Suppressor macrophage (primary cell): ENCODE measurements at regions not wholly inside any gene's neighbourhood (a gene's known extent, or its start where the extent isn't known, plus 50 kb on each side); places are given as distances from the start of the nearest gene placed in this dataset.

Experiments used
- DNase-seq, 4 experiments: peaks; one replicate each; pipeline ENCODE4 v3.0.0-alpha.2; 2020 to 2022

GRCh38 chr16:13291591-13292333 lies 390.4 kb downstream of the SHISA9 start:
- DNase-seq = no peak

- DNase-seq = no peak
Observed at GRCh38 chr16:13296206-13296605, 394.8 kb downstream of the SHISA9 start.

GRCh38 chr16:13298666-13299065 lies 397.3 kb downstream of the SHISA9 start:
- no peak for DNase-seq

GRCh38 chr16:13300066-13300840 lies 398.9 kb downstream of the SHISA9 start:
- DNase-seq = no peak

GRCh38 chr16:13305019-13305755 lies 403.8 kb downstream of the SHISA9 start:
- no peak for DNase-seq

GRCh38 chr16:13306161-13306995 lies 405.0 kb downstream of the SHISA9 start:
- no peak for DNase-seq

- DNase-seq = no peak
Observed at GRCh38 chr16:13307255-13307654, 405.9 kb downstream of the SHISA9 start.

GRCh38 chr16:13307851-13308250 lies 406.5 kb downstream of the SHISA9 start:
- no peak for DNase-seq

- no peak for DNase-seq
Observed at GRCh38 chr16:13312063-13312462, 410.7 kb downstream of the SHISA9 start.

GRCh38 chr16:13313351-13313750 lies 412.0 kb downstream of the SHISA9 start:
- DNase-seq = no peak

- DNase-seq = no peak
Observed at GRCh38 chr16:13314633-13315032, 413.2 kb downstream of the SHISA9 start.

GRCh38 chr16:13315642-13316427 lies 414.4 kb downstream of the SHISA9 start:
- peak; percentile 15 to 34 (median 27) for DNase-seq

GRCh38 chr16:13322336-13322735 lies 420.9 kb downstream of the SHISA9 start:
- DNase-seq = no peak

- DNase-seq = no peak
Observed at GRCh38 chr16:13324851-13325250, 423.5 kb downstream of the SHISA9 start.

GRCh38 chr16:13325396-13325795 lies 424.0 kb downstream of the SHISA9 start:
- no peak for DNase-seq

GRCh38 chr16:13331918-13332317 lies 430.5 kb downstream of the SHISA9 start:
- DNase-seq = no peak

GRCh38 chr16:13332713-13333255 lies 431.4 kb downstream of the SHISA9 start:
- no peak for DNase-seq

GRCh38 chr16:13333336-13333735 lies 431.9 kb downstream of the SHISA9 start:
- no peak for DNase-seq

GRCh38 chr16:13335879-13336278 lies 434.5 kb downstream of the SHISA9 start:
- DNase-seq = no peak

- no peak for DNase-seq
Observed at GRCh38 chr16:13336335-13336734, 434.9 kb downstream of the SHISA9 start.
